Astrocyte of the cerebellum (primary cell): ENCODE measurements at regions not wholly inside any gene's neighbourhood (a gene's known extent, or its start where the extent isn't known, plus 50 kb on each side); places are given as distances from the start of the nearest gene placed in this dataset.

Source experiments
- DNase-seq: peaks from one replicate; pipeline ENCODE4 v3.0.0-alpha.2; 2011; ENCODE audit warnings: low read depth
- H3K4me3 ChIP-seq: 2 replicates; pipeline ENCODE4 v1.5.1; 2011; ENCODE audit warnings: mild to moderate bottlenecking, low read depth, low read length, moderate library complexity
- in situ Hi-C: cut with HindIII; loops from 2 replicates; pipeline ENCODE4 v1.10.0; 2017; ENCODE audit warnings: low sequenced_read_pairs
- TF ChIP-seq, protein P1 (sequence below): IDR thresholded peaks from 2 replicates; pipeline ENCODE4 v1.5.1; 2012; ENCODE audit warnings: low read length, low read depth, moderate library complexity, mild to moderate bottlenecking; ENCODE audit errors: missing control alignments

- no peak for DNase-seq
- in situ Hi-C loops = no loop called here
- TF ChIP-seq, protein P1, sequence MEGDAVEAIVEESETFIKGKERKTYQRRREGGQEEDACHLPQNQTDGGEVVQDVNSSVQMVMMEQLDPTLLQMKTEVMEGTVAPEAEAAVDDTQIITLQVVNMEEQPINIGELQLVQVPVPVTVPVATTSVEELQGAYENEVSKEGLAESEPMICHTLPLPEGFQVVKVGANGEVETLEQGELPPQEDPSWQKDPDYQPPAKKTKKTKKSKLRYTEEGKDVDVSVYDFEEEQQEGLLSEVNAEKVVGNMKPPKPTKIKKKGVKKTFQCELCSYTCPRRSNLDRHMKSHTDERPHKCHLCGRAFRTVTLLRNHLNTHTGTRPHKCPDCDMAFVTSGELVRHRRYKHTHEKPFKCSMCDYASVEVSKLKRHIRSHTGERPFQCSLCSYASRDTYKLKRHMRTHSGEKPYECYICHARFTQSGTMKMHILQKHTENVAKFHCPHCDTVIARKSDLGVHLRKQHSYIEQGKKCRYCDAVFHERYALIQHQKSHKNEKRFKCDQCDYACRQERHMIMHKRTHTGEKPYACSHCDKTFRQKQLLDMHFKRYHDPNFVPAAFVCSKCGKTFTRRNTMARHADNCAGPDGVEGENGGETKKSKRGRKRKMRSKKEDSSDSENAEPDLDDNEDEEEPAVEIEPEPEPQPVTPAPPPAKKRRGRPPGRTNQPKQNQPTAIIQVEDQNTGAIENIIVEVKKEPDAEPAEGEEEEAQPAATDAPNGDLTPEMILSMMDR = no peak
- no peak overlapping the region for H3K4me3 ChIP-seq
Observed at GRCh38 chr5:6182271-6182815, 196.0 kb downstream of the MED10 start.

DNA sequence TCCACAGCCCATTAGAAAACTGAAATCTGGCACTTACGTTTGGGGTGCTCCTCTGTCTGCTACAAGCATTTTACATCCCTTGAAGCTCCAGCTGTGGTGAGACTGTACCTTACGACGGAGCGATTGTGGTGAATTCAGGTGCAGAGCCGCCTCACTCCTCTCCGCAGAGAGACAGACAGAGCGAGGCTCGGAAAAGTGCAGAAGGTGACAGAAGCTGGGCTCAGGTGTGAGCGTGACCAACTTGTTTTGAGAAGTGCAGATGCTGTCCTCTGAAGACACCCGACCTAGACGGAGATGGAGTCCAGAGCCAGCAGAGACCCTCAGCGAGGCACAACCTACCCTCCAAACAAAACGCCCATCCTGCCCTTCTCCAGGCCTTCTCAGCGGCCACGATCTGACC is 196.5 kb downstream of the MED10 start:
- H3K4me3 ChIP-seq = no peak overlapping the region
- in situ Hi-C loops = no loop called here
- TF ChIP-seq, protein P1 = no peak
- no peak for DNase-seq

DNA sequence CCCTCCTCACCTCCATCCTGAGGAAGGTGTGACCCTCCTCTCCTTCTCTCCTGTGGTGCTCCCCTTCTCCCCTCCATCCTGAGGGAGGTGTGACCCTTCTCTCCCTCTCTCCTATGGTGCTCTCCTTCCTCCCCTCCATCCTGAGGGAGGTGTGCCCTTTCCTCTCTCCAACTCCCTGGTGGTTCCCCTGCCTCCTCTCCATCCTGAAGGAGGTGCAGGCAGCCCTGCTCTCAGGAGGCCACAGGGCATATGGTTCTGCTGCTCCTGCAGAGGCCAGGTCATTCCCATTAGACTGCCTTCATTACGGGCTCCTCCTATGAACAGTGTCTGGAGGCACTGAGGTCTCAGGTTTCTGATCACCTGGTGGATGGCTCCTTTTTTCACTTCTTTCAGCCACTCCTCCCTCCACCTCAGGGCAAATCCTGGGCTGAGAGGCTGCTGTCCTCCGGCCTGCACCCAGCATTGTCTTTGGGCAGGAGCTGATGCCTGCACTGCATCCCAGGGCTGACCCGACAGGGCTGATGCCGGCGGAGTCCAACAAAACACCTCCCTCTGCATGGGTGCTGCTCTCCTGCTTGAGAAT is 197.1 kb downstream of the MED10 start:
- TF ChIP-seq, protein P1 = no peak
- no peak for DNase-seq
- in situ Hi-C loops = no loop called here
- H3K4me3 ChIP-seq = no peak overlapping the region

DNA sequence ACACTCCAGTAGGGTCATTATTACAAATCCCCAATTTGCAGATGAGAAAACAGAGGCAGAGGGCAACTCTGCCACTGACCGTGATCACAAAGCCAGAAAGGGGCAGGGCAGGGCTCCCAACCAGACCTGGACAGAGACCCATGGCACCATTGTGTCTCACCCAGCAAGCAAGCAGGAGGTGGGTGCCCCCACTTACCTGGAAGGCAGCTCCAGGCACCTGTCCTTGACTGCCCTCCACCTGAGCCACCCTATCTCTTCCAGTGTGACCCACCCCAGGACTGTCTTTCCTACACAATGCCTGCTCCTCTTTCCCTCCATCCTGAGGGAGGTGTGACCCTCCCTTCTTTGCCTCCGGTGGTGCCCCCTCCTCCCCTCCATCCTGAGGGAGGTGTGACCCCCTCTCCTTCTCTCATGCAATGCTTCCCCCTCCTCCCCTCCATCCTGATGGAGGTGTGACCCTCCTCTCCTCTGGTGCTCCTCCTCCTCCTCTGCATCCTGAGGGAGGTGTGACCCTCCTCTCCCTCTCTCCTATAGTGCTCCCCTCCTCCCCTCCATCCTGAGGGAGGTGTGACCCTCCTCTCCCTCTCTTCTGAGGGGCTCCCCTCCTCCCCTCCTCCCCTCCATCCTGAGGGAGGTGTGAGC is 198.0 kb downstream of the MED10 start:
- in situ Hi-C loops = no loop called here
- H3K4me3 ChIP-seq = no peak overlapping the region
- TF ChIP-seq, protein P1 = no peak
- DNase-seq = no peak

- DNase-seq = no peak
- no peak overlapping the region for H3K4me3 ChIP-seq
- in situ Hi-C loops = no loop called here
- TF ChIP-seq, protein P1 = no peak
Observed at GRCh38 chr5:6178846-6179532, 199.4 kb downstream of the MED10 start.

GRCh38 chr5:6177926-6178325 is 200.4 kb downstream of the MED10 start:
- in situ Hi-C loops = no loop called here
- TF ChIP-seq, protein P1 = no peak
- no peak overlapping the region for H3K4me3 ChIP-seq
- DNase-seq = no peak
